Natural killer cell (primary cell): ENCODE measurements at regions not wholly inside any gene's neighbourhood (a gene's known extent, or its start where the extent isn't known, plus 50 kb on each side); places are given as distances from the start of the nearest gene placed in this dataset.

Experiments
- ATAC-seq, 3 donors: fragments of 150-1000 bp in 2 of 3; fragments of 200-7000 bp in 1 of 3; cut with Tn5 transposase; 1 replicate in 1 of 3; 2 replicates in 2 of 3; pipeline ENCODE4 v1.10.0; 2021; ENCODE audit warnings: mild to moderate bottlenecking in 2 of 3, moderate library complexity in 2 of 3
- DNase-seq, 2 donors: peaks; one replicate each; pipeline versions ENCODE4 v3.0.0 to v3.0.0-alpha.2; 2013 to 2021; ENCODE audit warnings: mixed read lengths in 1 of 2
- H3K27ac ChIP-seq: one replicate; pipeline ENCODE4 v1.5.1; 2013; ENCODE audit warnings: mild to moderate bottlenecking, low read length
- H3K27me3 ChIP-seq: one replicate; pipeline ENCODE4 v1.6.1; 2013; ENCODE audit warnings: low read length; ENCODE audit not compliant: control insufficient read depth, insufficient read depth
- H3K36me3 ChIP-seq: one replicate; pipeline ENCODE4 v1.6.1; 2013; ENCODE audit warnings: low read length; ENCODE audit not compliant: control insufficient read depth, insufficient read depth
- H3K4me1 ChIP-seq: one replicate; pipeline ENCODE4 v1.6.1; 2013; ENCODE audit warnings: low read length; ENCODE audit not compliant: control insufficient read depth, insufficient read depth
- H3K4me3 ChIP-seq: one replicate; pipeline ENCODE4 v1.5.1; 2013; ENCODE audit warnings: low read length
- H3K9me3 ChIP-seq: one replicate; pipeline ENCODE4 v1.6.1; 2013; ENCODE audit warnings: low read length; ENCODE audit not compliant: control insufficient read depth, insufficient read depth
- H3K27ac Mint-ChIP-seq, 2 donors: one replicate each; pipeline ENCODE4 v1.8.0; 2022; ENCODE audit warnings: mild to moderate bottlenecking in 2 of 2, mixed read lengths in 2 of 2, moderate library complexity in 1 of 2
- H3K27me3 Mint-ChIP-seq, 2 donors: one replicate each; pipeline ENCODE4 v1.8.0; 2022; ENCODE audit warnings: low read depth in 2 of 2, mixed read lengths in 2 of 2
- H3K36me3 Mint-ChIP-seq: one replicate; pipeline ENCODE4 v1.8.0; 2022; ENCODE audit warnings: mixed read lengths
- H3K4me1 Mint-ChIP-seq, 2 donors: one replicate each; pipeline ENCODE4 v1.8.0; 2022; ENCODE audit warnings: mixed read lengths in 2 of 2
- H3K4me3 Mint-ChIP-seq: one replicate; pipeline ENCODE4 v1.8.0; 2022; ENCODE audit warnings: mild to moderate bottlenecking, moderate library complexity, mixed read lengths
- H3K9me3 Mint-ChIP-seq, 2 donors: one replicate each; pipeline ENCODE4 v1.8.0; 2022; ENCODE audit warnings: mixed read lengths in 2 of 2
- WGBS: methylation state at CpG from one replicate; pipeline ENCODE4 v1.1.7; 2013; ENCODE audit warnings: missing lambda C conversion rate; ENCODE audit not compliant: insufficient coverage; 5-methylcytosine and 5-hydroxymethylcytosine counted together
- intact Hi-C: fragments of 100-400 bp; cut with micrococcal nuclease; formaldehyde crosslinking; loops from one replicate; pipeline ENCODE4 v1.14.2; 2022
- TF ChIP-seq, protein P1 (sequence below): fragments of 200-600 bp; IDR thresholded peaks from one replicate; pipeline ENCODE4 v1.8.0; 2022; ENCODE audit warnings: antibody characterized with exemption

DNA sequence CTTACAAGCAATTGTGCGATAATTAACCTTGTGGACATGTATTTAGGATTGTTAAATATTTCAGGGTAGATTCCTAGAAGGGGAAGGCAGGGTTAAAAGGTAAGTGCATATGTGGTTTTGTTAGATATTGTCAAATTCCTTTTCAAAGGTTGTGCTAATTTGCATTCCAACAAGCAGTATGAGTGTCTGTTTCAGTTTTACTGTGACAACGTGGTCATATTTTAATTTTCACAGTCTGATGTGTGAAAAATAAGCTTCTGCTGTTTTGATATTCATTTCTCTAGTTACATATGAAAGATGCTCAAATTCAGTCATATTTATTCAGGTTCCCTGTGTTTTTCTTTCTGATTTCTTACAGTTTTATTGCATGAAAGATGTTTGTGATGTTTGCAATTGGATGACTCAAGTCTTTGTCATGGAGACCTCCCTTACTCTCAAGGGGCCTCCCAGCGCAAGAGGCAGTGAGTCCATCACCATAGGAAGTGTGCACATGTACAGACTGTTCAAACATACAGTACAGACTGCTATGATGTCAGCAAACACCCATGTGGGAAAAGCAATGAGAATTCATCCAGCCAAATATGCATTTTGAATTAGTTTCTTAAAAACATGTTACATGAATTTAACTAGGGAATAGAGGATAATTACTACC, 310.8 kb downstream of the GALR1 start:
- no peaks in the 10 kb centered on the region for H3K36me3 Mint-ChIP-seq
- H3K4me1 ChIP-seq: no peaks in the 10 kb centered on the region
- peaks cover 4 to 24% of the 10 kb centered on the region in 2 donors for H3K27me3 Mint-ChIP-seq
- H3K4me3 ChIP-seq: no peak overlapping the region
- ATAC-seq: no peak
- intact Hi-C loops: no loop called here
- H3K4me3 Mint-ChIP-seq: no peak overlapping the region
- H3K4me1 Mint-ChIP-seq: no peaks in the 10 kb centered on the region
- no peak for DNase-seq
- no peaks in the 10 kb centered on the region for H3K9me3 Mint-ChIP-seq
- 71% methylated on average over 3 of the region's 3 CpGs for WGBS
- H3K9me3 ChIP-seq: no peaks in the 10 kb centered on the region
- no peaks in the 10 kb centered on the region for H3K27me3 ChIP-seq
- no peak overlapping the region for H3K27ac ChIP-seq
- no peak overlapping the region for H3K27ac Mint-ChIP-seq
- H3K36me3 ChIP-seq: no peaks in the 10 kb centered on the region
- TF ChIP-seq, protein P1, sequence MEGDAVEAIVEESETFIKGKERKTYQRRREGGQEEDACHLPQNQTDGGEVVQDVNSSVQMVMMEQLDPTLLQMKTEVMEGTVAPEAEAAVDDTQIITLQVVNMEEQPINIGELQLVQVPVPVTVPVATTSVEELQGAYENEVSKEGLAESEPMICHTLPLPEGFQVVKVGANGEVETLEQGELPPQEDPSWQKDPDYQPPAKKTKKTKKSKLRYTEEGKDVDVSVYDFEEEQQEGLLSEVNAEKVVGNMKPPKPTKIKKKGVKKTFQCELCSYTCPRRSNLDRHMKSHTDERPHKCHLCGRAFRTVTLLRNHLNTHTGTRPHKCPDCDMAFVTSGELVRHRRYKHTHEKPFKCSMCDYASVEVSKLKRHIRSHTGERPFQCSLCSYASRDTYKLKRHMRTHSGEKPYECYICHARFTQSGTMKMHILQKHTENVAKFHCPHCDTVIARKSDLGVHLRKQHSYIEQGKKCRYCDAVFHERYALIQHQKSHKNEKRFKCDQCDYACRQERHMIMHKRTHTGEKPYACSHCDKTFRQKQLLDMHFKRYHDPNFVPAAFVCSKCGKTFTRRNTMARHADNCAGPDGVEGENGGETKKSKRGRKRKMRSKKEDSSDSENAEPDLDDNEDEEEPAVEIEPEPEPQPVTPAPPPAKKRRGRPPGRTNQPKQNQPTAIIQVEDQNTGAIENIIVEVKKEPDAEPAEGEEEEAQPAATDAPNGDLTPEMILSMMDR: no peak

DNA sequence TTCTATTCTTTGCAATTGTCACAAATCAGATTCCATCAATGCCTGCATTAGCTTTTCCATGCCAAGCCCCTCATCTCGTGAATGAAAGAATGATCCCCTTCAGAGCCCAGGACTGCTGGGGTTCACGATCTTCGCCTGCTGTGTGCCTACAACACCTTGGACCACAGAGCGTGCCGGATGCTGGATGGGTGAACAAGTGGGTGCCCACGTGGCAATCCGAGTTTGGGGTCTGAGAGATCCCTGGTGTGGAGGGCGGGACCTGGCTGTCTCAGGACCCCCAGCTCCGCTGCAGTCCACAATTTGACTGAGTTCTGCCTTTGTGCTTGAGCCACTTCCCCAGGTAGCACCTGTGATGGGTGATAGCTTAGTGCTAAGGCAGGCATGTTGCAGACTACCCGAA, 317.0 kb downstream of the GALR1 start:
- WGBS: 90% methylated on average over 9 of the region's 10 CpGs
- H3K4me3 Mint-ChIP-seq: no peak overlapping the region
- intact Hi-C loops: no loop called here
- Histone ChIP-seq H3K4me1 (no peaks in the 10 kb centered on the region), H3K27ac (no peak overlapping the region), H3K4me3 (no peak overlapping the region), H3K9me3 (peaks cover 5% of the 10 kb centered on the region), H3K36me3 (no peaks in the 10 kb centered on the region), H3K27me3 (no peaks in the 10 kb centered on the region)
- H3K9me3 Mint-ChIP-seq: peaks cover 0 to 2% of the 10 kb centered on the region in 2 donors
- H3K27ac Mint-ChIP-seq: no peak overlapping the region
- ATAC-seq (no peak), DNase-seq (no peak)
- H3K36me3 Mint-ChIP-seq: no peaks in the 10 kb centered on the region
- H3K27me3 Mint-ChIP-seq: peaks cover under 1 to 11% of the 10 kb centered on the region in 2 donors
- TF ChIP-seq, protein P1: no peak
- no peaks in the 10 kb centered on the region for H3K4me1 Mint-ChIP-seq

DNA sequence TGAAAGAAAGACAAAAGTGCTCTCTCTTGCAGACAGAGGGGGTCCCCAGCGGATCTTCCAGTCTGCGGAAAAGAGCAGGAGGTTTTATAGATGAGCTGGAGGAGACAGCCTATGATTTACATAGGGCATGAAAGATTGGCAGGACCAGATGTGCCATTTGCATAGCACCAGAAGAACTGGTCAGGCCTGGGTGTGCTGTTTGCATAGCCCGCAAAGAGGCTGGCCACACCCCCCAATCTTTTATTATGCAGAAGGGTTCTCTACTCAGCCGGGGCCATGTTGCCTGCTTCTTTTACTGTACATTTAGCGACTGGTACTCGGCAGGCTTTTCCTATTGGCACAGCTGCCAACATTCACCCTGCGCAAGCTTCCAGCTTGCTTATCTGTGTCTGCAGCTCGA, 317.6 kb downstream of the GALR1 start:
- peaks cover 5 to 11% of the 10 kb centered on the region in 2 donors for H3K27me3 Mint-ChIP-seq
- H3K4me3 Mint-ChIP-seq: no peak overlapping the region
- intact Hi-C loops: no loop called here
- TF ChIP-seq, protein P1: no peak
- no peak overlapping the region for H3K27ac Mint-ChIP-seq
- Histone ChIP-seq H3K27me3 (no peaks in the 10 kb centered on the region), H3K36me3 (no peaks in the 10 kb centered on the region), H3K4me3 (no peak overlapping the region), H3K4me1 (no peaks in the 10 kb centered on the region), H3K9me3 (peaks cover 5% of the 10 kb centered on the region), H3K27ac (no peak overlapping the region)
- 89% methylated on average over 8 of the region's 8 CpGs for WGBS
- DNase-seq (no peak), ATAC-seq (no peak)
- H3K9me3 Mint-ChIP-seq: peaks cover 0 to 2% of the 10 kb centered on the region in 2 donors
- no peaks in the 10 kb centered on the region for H3K4me1 Mint-ChIP-seq
- no peaks in the 10 kb centered on the region for H3K36me3 Mint-ChIP-seq

DNA sequence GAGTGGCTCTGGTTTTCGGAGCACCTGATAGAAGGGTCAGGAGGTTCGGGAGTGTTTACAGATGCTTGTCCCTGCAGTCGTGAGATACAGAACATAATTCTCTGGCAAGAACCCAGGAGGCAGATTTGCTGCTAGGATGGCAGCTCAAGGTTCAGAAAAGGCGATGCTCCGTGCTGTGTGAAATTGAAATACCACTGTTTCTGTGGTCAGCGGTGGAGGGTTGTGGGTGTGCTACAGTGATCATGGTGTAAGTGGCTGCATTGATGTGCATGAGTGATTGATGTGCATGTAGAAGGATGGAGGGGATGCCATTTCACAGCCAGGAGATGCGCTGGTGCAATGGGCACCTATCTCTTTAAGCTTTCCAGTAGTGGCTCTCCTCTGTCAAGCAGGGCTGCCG, 322.1 kb downstream of the GALR1 start:
- 89% methylated on average over 8 of the region's 8 CpGs for WGBS
- Histone ChIP-seq H3K4me3 (no peak overlapping the region), H3K36me3 (no peaks in the 10 kb centered on the region), H3K4me1 (no peaks in the 10 kb centered on the region), H3K27ac (no peak overlapping the region), H3K9me3 (peaks cover 5% of the 10 kb centered on the region), H3K27me3 (no peaks in the 10 kb centered on the region)
- TF ChIP-seq, protein P1: no peak
- no peak overlapping the region for H3K27ac Mint-ChIP-seq
- H3K4me3 Mint-ChIP-seq: no peak overlapping the region
- DNase-seq: no peak
- peaks cover 20 to 44% of the 10 kb centered on the region in 2 donors for H3K27me3 Mint-ChIP-seq
- H3K4me1 Mint-ChIP-seq: no peaks in the 10 kb centered on the region
- no peak for ATAC-seq
- no peaks in the 10 kb centered on the region for H3K36me3 Mint-ChIP-seq
- intact Hi-C loops: no loop called here
- H3K9me3 Mint-ChIP-seq: peaks cover 0 to 2% of the 10 kb centered on the region in 2 donors
